WTC11 (cell line): ENCODE measurements at regions not wholly inside any gene's neighbourhood (a gene's known extent, or its start where the extent isn't known, plus 50 kb on each side); places are given as distances from the start of the nearest gene placed in this dataset.

Experiments used
- ATAC-seq: fragments of 200-7000 bp; cut with Tn5 transposase; 2 replicates; pipeline ENCODE4 v1.10.0; 2021; ENCODE audit warnings: mild to moderate bottlenecking, moderate library complexity
- CTCF ChIA-PET: fragments of 300-600 bp; sonication (Branson Sonifier 250); formaldehyde crosslinking; loops from one replicate; lab custom pipeline; 2021; ENCODE audit warnings: antibody characterized with exemption; lab: Charles Lee
- POLR2A ChIA-PET: fragments of 350-600 bp; sonication (Branson Sonifier 250); formaldehyde crosslinking; loops from one replicate; lab custom pipeline; 2021; ENCODE audit warnings: antibody characterized with exemption; lab: Charles Lee
- DNase-seq: peaks from one replicate; pipeline ENCODE4 v3.0.0; 2021; ENCODE audit warnings: low spot score
- H3K27ac Mint-ChIP-seq: 2 replicates; pipeline ENCODE4 v1.8.0; 2021; ENCODE audit warnings: mixed read lengths
- H3K27me3 Mint-ChIP-seq: 2 replicates; pipeline ENCODE4 v1.8.0; 2021; ENCODE audit warnings: low read depth, mild to moderate bottlenecking, moderate library complexity, mixed read lengths
- H3K36me3 Mint-ChIP-seq: 2 replicates; pipeline ENCODE4 v1.8.0; 2021; ENCODE audit warnings: mixed read lengths
- H3K4me1 Mint-ChIP-seq: 2 replicates; pipeline ENCODE4 v1.8.0; 2022; ENCODE audit warnings: mixed read lengths
- H3K4me3 Mint-ChIP-seq: 2 replicates; pipeline ENCODE4 v1.8.0; 2021; ENCODE audit warnings: mild to moderate bottlenecking, moderate library complexity, mixed read lengths
- H3K9me3 Mint-ChIP-seq: 2 replicates; pipeline ENCODE4 v1.8.0; 2021; ENCODE audit warnings: mixed read lengths
- ATF2 ChIP-seq: sonication (generic); formaldehyde crosslinking; IDR thresholded peaks from 2 replicates; pipeline ENCODE4 v1.8.1; 2022; ENCODE audit warnings: low read depth, missing genetic modification reagents, borderline replicate concordance
- ATF6 ChIP-seq: sonication (generic); formaldehyde crosslinking; IDR thresholded peaks from 2 replicates; pipeline ENCODE4 v1.8.1; 2023; ENCODE audit warnings: mild to moderate bottlenecking, missing genetic modification reagents
- CBFB ChIP-seq: sonication (generic); formaldehyde crosslinking; IDR thresholded peaks from 2 replicates; pipeline ENCODE4 v1.8.1; 2022; ENCODE audit warnings: mild to moderate bottlenecking, low read depth, missing genetic modification reagents
- ELF4 ChIP-seq: sonication (generic); formaldehyde crosslinking; IDR thresholded peaks from 2 replicates; pipeline ENCODE4 v1.8.1; 2022; ENCODE audit warnings: low read depth, mild to moderate bottlenecking, moderate library complexity, missing genetic modification reagents
- EMX1 ChIP-seq: fragments of 250-450 bp; sonication (Bioruptor Pico); IDR thresholded peaks from 2 replicates; pipeline ENCODE4 v1.8.0; 2021; ENCODE audit warnings: mild to moderate bottlenecking
- ERG ChIP-seq: fragments of 250-450 bp; sonication (Bioruptor Pico); IDR thresholded peaks from 2 replicates; pipeline ENCODE4 v1.8.0; 2021; ENCODE audit warnings: mild to moderate bottlenecking
- ESRRA ChIP-seq: sonication (generic); formaldehyde crosslinking; IDR thresholded peaks from 2 replicates; pipeline ENCODE4 v1.8.1; 2022; ENCODE audit warnings: mild to moderate bottlenecking, missing genetic modification reagents, borderline replicate concordance
- GABPB1 ChIP-seq: sonication (generic); formaldehyde crosslinking; IDR thresholded peaks from 2 replicates; pipeline ENCODE4 v1.8.1; 2023; ENCODE audit warnings: mild to moderate bottlenecking, missing genetic modification reagents
- GRHL2 ChIP-seq: fragments of 250-450 bp; sonication (Bioruptor Pico); IDR thresholded peaks from 2 replicates; pipeline ENCODE4 v1.8.0; 2022; ENCODE audit warnings: mild to moderate bottlenecking, moderate library complexity; ENCODE audit not compliant: insufficient replicate concordance, severe bottlenecking
- GTF2I ChIP-seq: fragments of 250-450 bp; sonication (Bioruptor Pico); conservative IDR thresholded peaks from 2 replicates; pipeline ENCODE4 v1.4.0; 2021; ENCODE audit warnings: mild to moderate bottlenecking
- JAZF1 ChIP-seq: fragments of 250-450 bp; sonication (Bioruptor Pico); IDR thresholded peaks from 2 replicates; pipeline ENCODE4 v1.9.0; 2021; ENCODE audit warnings: moderate library complexity, mild to moderate bottlenecking, inconsistent platforms
- MLX ChIP-seq: sonication (generic); formaldehyde crosslinking; IDR thresholded peaks from 2 replicates; pipeline ENCODE4 v1.8.1; 2023; ENCODE audit warnings: mild to moderate bottlenecking, missing genetic modification reagents, moderate library complexity
- MYBL2 ChIP-seq: sonication (generic); formaldehyde crosslinking; IDR thresholded peaks from 2 replicates; pipeline ENCODE4 v1.8.1; 2023; ENCODE audit warnings: mild to moderate bottlenecking, moderate library complexity, missing genetic modification reagents
- NR1H2 ChIP-seq: sonication (generic); formaldehyde crosslinking; IDR thresholded peaks from 2 replicates; pipeline ENCODE4 v1.9.0; 2021; ENCODE audit warnings: mild to moderate bottlenecking, moderate library complexity, missing genetic modification reagents
- TCF7 ChIP-seq: sonication (generic); formaldehyde crosslinking; IDR thresholded peaks from 2 replicates; pipeline ENCODE4 v1.8.0; 2022; ENCODE audit warnings: mild to moderate bottlenecking, low read depth, missing genetic modification reagents, moderate library complexity
- TEAD1 ChIP-seq: sonication (generic); formaldehyde crosslinking; IDR thresholded peaks from 2 replicates; pipeline ENCODE4 v1.8.0; 2022; ENCODE audit warnings: mild to moderate bottlenecking, missing genetic modification reagents
- TP53 ChIP-seq: sonication (generic); formaldehyde crosslinking; IDR thresholded peaks from 2 replicates; pipeline ENCODE4 v1.8.1; 2023; ENCODE audit warnings: mild to moderate bottlenecking, missing genetic modification reagents
- ZBTB43 ChIP-seq: sonication (generic); formaldehyde crosslinking; IDR thresholded peaks from 2 replicates; pipeline ENCODE4 v1.8.1; 2023; ENCODE audit warnings: mild to moderate bottlenecking, missing genetic modification reagents
- ZNF121 ChIP-seq: sonication (generic); formaldehyde crosslinking; IDR thresholded peaks from 2 replicates; pipeline ENCODE4 v1.8.0; 2023; ENCODE audit warnings: missing genetic modification reagents
- ZNF263 ChIP-seq: sonication (generic); formaldehyde crosslinking; IDR thresholded peaks from 2 replicates; pipeline ENCODE4 v1.8.1; 2022; ENCODE audit warnings: low read depth, mild to moderate bottlenecking, moderate library complexity, missing genetic modification reagents
- ZNF317 ChIP-seq: sonication (generic); formaldehyde crosslinking; IDR thresholded peaks from 2 replicates; pipeline ENCODE4 v1.8.1; 2023; ENCODE audit warnings: low read depth, mild to moderate bottlenecking, moderate library complexity, missing genetic modification reagents, borderline replicate concordance
- ZNF416 ChIP-seq: fragments of 250-450 bp; sonication (Bioruptor Pico); IDR thresholded peaks from 2 replicates; pipeline ENCODE4 v1.9.0; 2021; ENCODE audit warnings: mild to moderate bottlenecking, inconsistent platforms
- TF ChIP-seq, protein P1 (sequence below): fragments of 250-450 bp; sonication (Bioruptor Pico); IDR thresholded peaks from 2 replicates; pipeline ENCODE4 v1.9.0; 2021; ENCODE audit warnings: mild to moderate bottlenecking
- TF ChIP-seq, protein P2 (sequence below): sonication (generic); formaldehyde crosslinking; IDR thresholded peaks from 2 replicates; pipeline ENCODE4 v1.8.0; 2023; ENCODE audit warnings: missing genetic modification reagents

GRCh38 chr13:22517544-22517943, 663.2 kb upstream of the SGCG start:
- Mint-ChIP-seq H3K27ac (peak overlapping the region; percentile 12; the same call in 1 of the 2 replicates), H3K4me1 (peaks cover 29% of the 10 kb centered on the region), H3K9me3 (peaks cover 13% of the 10 kb centered on the region), H3K27me3 (no peaks in the 10 kb centered on the region), H3K4me3 (no peak overlapping the region), H3K36me3 (peaks cover 8% of the 10 kb centered on the region)
- ATAC-seq (peak; percentile 51), DNase-seq (no peak)
- POLR2A ChIA-PET: no interaction called here
- TF ChIP-seq ESRRA (CRISPR knock-in tag) (no peak), TEAD1 (CRISPR knock-in tag) (no peak), ELF4 (no peak), GABPB1 (CRISPR knock-in tag) (no peak), ERG (CRISPR knock-in tag) (no peak), ZNF317 (CRISPR knock-in tag) (no peak), EMX1 (CRISPR knock-in tag) (no peak), ATF6 (CRISPR knock-in tag) (no peak), ATF2 (CRISPR knock-in tag) (no peak), GRHL2 (CRISPR knock-in tag) (no peak), ZNF263 (CRISPR knock-in tag) (no peak), CBFB (CRISPR knock-in tag) (no peak), TCF7 (CRISPR knock-in tag) (no peak)
- CTCF ChIA-PET: interaction anchor here (0.9 kb wide), 1 partner anchor 570 kb away, joined by 3 read pairs; no protein-coding TSS in a partner anchor

GRCh38 chr13:22536851-22537250, 643.9 kb upstream of the SGCG start:
- ChIA-PET POLR2A (no interaction called here), CTCF (no interaction called here)
- no peaks in the 10 kb centered on the region for H3K4me1 Mint-ChIP-seq
- H3K36me3 Mint-ChIP-seq: peaks cover 7% of the 10 kb centered on the region
- ATAC-seq (no peak), DNase-seq (no peak)
- no peak overlapping the region for H3K4me3 Mint-ChIP-seq
- peaks cover 21% of the 10 kb centered on the region for H3K9me3 Mint-ChIP-seq
- H3K27ac Mint-ChIP-seq: no peak overlapping the region
- TF ChIP-seq, protein P1, sequence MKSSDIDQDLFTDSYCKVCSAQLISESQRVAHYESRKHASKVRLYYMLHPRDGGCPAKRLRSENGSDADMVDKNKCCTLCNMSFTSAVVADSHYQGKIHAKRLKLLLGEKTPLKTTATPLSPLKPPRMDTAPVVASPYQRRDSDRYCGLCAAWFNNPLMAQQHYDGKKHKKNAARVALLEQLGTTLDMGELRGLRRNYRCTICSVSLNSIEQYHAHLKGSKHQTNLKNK (CRISPR knock-in tag): no peak
- no peak for TF ChIP-seq JAZF1 (CRISPR knock-in tag)
- TF ChIP-seq MYBL2 (CRISPR knock-in tag): no peak
- no peak for TF ChIP-seq GABPB1 (CRISPR knock-in tag)
- TF ChIP-seq NR1H2: no peak
- no peaks in the 10 kb centered on the region for H3K27me3 Mint-ChIP-seq

- Mint-ChIP-seq H3K27me3 (no peaks in the 10 kb centered on the region), H3K27ac (no peak overlapping the region), H3K4me3 (no peak overlapping the region), H3K4me1 (no peaks in the 10 kb centered on the region), H3K9me3 (peaks cover 14% of the 10 kb centered on the region), H3K36me3 (peaks cover 4% of the 10 kb centered on the region; the same call in 1 of the 2 replicates)
- POLR2A ChIA-PET: no interaction called here
- DNase-seq (no peak), ATAC-seq (no peak)
- CTCF ChIA-PET: interaction anchor here (0.6 kb wide), 1 partner anchor 125 kb away, joined by 3 read pairs; no protein-coding TSS in a partner anchor
- TF ChIP-seq ZNF416 (CRISPR knock-in tag) (no peak), MLX (no peak), ZBTB43 (CRISPR knock-in tag) (no peak), TP53 (CRISPR knock-in tag) (no peak), GTF2I (CRISPR knock-in tag) (no peak), ATF2 (CRISPR knock-in tag) (no peak), ZNF121 (CRISPR knock-in tag) (no peak), ZNF317 (CRISPR knock-in tag) (no peak)
- TF ChIP-seq, protein P2, sequence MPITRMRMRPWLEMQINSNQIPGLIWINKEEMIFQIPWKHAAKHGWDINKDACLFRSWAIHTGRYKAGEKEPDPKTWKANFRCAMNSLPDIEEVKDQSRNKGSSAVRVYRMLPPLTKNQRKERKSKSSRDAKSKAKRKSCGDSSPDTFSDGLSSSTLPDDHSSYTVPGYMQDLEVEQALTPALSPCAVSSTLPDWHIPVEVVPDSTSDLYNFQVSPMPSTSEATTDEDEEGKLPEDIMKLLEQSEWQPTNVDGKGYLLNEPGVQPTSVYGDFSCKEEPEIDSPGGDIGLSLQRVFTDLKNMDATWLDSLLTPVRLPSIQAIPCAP: no peak
Observed at GRCh38 chr13:22538400-22538799, 642.4 kb upstream of the SGCG start.
